ENCODE measurements at regions not wholly inside any gene's neighbourhood (a gene's known extent, or its start where the extent isn't known, plus 50 kb on each side); places are given as distances from the start of the nearest gene placed in this dataset.

DNA sequence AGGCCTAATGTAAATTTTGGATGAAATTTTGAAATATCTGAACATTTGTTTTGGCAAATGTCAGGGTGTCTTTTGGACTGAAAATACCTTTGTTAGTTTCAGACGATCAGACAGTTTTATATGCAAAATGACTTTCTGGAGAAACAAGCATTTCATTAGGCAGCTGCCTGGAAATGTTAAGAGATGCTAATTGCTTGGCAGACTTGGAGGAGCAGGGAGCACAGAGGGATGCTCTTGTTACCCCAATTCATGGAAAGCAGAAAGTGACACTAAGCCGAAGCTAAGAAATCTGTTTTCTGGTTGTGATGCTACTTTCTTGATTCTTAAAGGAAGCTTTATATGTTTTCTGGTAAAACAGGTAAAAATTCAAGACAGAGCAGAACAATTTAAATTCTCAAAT, 204.3 kb upstream of the GBE1 start:
- Histone ChIP-seq H3K4me3 (no peak overlapping the region), H3K27me3 (no peaks in the 10 kb centered on the region), H3K4me1 (no peaks in the 10 kb centered on the region), H3K36me3 (ENCODE audit: low read depth, missing control alignments) (no peaks in the 10 kb centered on the region), H3K27ac (no peak overlapping the region), H3K9me3 (no peaks in the 10 kb centered on the region)
- TF ChIP-seq, protein P1, sequence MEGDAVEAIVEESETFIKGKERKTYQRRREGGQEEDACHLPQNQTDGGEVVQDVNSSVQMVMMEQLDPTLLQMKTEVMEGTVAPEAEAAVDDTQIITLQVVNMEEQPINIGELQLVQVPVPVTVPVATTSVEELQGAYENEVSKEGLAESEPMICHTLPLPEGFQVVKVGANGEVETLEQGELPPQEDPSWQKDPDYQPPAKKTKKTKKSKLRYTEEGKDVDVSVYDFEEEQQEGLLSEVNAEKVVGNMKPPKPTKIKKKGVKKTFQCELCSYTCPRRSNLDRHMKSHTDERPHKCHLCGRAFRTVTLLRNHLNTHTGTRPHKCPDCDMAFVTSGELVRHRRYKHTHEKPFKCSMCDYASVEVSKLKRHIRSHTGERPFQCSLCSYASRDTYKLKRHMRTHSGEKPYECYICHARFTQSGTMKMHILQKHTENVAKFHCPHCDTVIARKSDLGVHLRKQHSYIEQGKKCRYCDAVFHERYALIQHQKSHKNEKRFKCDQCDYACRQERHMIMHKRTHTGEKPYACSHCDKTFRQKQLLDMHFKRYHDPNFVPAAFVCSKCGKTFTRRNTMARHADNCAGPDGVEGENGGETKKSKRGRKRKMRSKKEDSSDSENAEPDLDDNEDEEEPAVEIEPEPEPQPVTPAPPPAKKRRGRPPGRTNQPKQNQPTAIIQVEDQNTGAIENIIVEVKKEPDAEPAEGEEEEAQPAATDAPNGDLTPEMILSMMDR (IDR thresholded peaks at IDR 0.05), result no peak
- no peak for TF ChIP-seq POLR2A (IDR thresholded peaks at IDR 0.05)
- DNase-seq, result no peak
- intact Hi-C loops (cut with DNase I; ENCODE audit: low total_unique reads), result loop anchor here (5.0 kb wide), 1 partner anchor 47 kb away; no protein-coding TSS in a partner anchor
- 62 to 75% methylated on average over 2 of the region's 2 CpGs for WGBS, 2 donors

DNA sequence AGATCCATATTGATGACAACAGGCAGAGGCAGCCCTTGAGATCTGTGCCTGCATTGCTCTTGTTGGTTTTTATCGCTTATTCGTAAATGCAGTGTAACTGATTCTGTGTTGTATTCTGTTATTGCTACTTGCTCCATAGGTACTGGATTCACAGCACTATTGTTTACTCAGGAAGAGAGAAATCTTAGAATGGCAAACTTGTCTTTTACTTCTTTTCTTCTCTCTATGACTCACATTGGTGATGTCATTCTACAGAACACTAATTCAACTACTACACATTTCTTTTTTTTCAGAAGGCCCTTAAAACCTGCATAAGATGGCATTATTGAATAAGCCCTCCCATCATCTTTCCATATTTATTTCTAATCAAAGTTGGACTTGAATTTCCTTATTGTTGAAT, 201.0 kb upstream of the GBE1 start:
- Histone ChIP-seq H3K36me3 (ENCODE audit: low read depth, missing control alignments) (no peaks in the 10 kb centered on the region), H3K27ac (no peak overlapping the region), H3K27me3 (no peaks in the 10 kb centered on the region), H3K9me3 (no peaks in the 10 kb centered on the region), H3K4me1 (no peaks in the 10 kb centered on the region), H3K4me3 (no peak overlapping the region)
- no peak for TF ChIP-seq POLR2A (IDR thresholded peaks at IDR 0.05)
- TF ChIP-seq, protein P1 (IDR thresholded peaks at IDR 0.05), result no peak
- no peak for DNase-seq
- WGBS, 2 donors, result 92 to 100% methylated on average over 2 of the region's 2 CpGs
- intact Hi-C loops (cut with DNase I; ENCODE audit: low total_unique reads), result no loop called here

DNA sequence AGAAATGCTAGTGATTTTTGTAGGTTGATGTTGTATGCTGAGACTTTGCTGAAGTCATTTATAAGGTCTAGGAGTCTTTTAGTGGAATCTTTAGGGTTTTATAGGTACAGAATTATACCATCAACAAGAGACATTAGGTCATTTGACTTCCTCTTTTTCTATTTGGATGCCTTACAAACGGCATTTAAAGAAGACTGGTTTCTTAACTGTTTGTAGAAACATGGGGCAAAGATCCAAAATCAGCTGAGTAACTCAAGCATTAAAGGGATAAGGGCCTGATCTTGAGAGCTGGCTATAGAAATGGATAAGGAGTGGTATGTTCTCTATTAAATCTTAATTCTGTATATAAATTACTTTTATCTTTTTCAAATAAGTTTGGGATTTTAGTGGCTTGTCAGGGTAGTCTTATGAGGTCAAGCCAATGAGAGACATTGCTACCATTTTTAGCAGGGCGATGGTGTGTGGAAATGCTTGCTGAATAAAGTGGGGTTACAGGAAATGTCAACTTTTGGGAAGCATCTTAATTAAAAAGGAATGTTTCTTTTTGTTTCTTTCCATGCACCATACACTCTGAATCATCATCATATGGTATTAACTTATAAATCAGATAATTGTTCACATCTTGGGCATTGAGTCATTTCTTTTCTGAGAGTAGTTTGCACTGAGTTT, 197.7 kb upstream of the GBE1 start:
- intact Hi-C loops (cut with DNase I; ENCODE audit: low total_unique reads), result no loop called here
- Histone ChIP-seq H3K9me3 (no peaks in the 10 kb centered on the region), H3K36me3 (ENCODE audit: low read depth, missing control alignments) (no peaks in the 10 kb centered on the region), H3K27me3 (no peaks in the 10 kb centered on the region), H3K4me3 (no peak overlapping the region), H3K27ac (no peak overlapping the region), H3K4me1 (no peaks in the 10 kb centered on the region)
- no peak for TF ChIP-seq POLR2A (IDR thresholded peaks at IDR 0.05)
- TF ChIP-seq, protein P1 (IDR thresholded peaks at IDR 0.05), result no peak
- no peak for DNase-seq
- WGBS, 2 donors, result 68 to 72% methylated on average over 2 of the region's 2 CpGs

DNA sequence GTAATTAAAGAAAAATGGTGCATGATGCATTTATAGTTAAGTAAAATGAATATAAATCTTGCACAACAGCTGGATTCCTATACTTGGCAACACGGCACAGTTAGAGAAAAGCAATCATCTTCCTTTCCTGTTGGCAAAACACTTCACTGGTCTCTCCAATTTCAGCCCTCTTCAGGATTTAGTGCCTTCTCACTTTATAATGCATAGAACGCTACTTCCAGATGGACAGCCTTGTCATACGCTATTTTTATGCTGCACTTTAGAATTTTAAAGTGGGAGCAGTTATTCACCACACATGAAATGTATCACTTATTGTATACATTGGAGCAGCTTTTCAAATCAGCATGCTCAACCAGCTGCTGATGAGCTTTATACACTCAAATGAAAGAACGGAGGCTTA, 194.4 kb upstream of the GBE1 start:
- Histone ChIP-seq H3K9me3 (no peaks in the 10 kb centered on the region), H3K27ac (no peak overlapping the region), H3K36me3 (ENCODE audit: low read depth, missing control alignments) (no peaks in the 10 kb centered on the region), H3K4me3 (no peak overlapping the region), H3K27me3 (no peaks in the 10 kb centered on the region), H3K4me1 (no peaks in the 10 kb centered on the region)
- DNase-seq, result no peak
- TF ChIP-seq POLR2A (IDR thresholded peaks at IDR 0.05), result no peak
- intact Hi-C loops (cut with DNase I; ENCODE audit: low total_unique reads), result no loop called here
- 55 to 56% methylated on average over 4 of the region's 4 CpGs for WGBS, 2 donors

DNA sequence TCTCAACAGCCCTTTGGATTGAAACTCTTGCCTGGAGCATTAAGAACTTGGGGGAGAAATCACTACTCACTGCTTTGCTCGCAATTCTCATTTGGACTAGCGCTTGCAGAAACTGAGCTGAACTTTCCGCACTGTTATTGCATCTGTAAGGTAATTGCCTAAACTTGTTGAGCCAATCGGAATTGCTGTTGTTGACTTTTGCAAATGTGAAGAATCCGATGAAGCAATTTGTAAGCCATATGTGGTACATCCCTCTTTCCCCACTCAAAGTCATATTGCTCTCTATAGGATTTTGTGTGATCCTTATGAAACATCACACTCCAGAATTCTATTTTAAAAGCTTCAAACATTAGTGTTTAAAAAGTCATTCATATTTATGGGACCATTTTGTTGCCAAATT, 191.7 kb upstream of the GBE1 start:
- TF ChIP-seq POLR2A (IDR thresholded peaks at IDR 0.05), result no peak
- TF ChIP-seq, protein P1 (IDR thresholded peaks at IDR 0.05), result no peak
- Histone ChIP-seq H3K36me3 (ENCODE audit: low read depth, missing control alignments) (no peaks in the 10 kb centered on the region), H3K4me3 (no peak overlapping the region), H3K27me3 (no peaks in the 10 kb centered on the region), H3K4me1 (no peaks in the 10 kb centered on the region), H3K9me3 (no peaks in the 10 kb centered on the region), H3K27ac (no peak overlapping the region)
- DNase-seq, result no peak
- intact Hi-C loops (cut with DNase I; ENCODE audit: low total_unique reads), result no loop called here
- WGBS, 2 donors, result 87 to 89% methylated on average over 5 of the region's 5 CpGs

All from testis (tissue), 2 donors.